ENCODE measurements at regions not wholly inside any gene's neighbourhood (a gene's known extent, or its start where the extent isn't known, plus 50 kb on each side); places are given as distances from the start of the nearest gene placed in this dataset.

GRCh38 chr5:153233933-153234332, 256.5 kb upstream of the GRIA1 start:
- SMC1A ChIA-PET (ENCODE audit: uncharacterized antibody, unreplicated experiment): no interaction called here
- WGBS (ENCODE audit: insufficient coverage, insufficient replicate concordance, low lambda C conversion rate, missing lambda C conversion rate): 0% methylated on average over 2 of the region's 2 CpGs
- H3K4me2 ChIP-seq (ENCODE audit: control insufficient read depth, insufficient read depth): 0 out of 2 replicates have a peak overlapping the region, but pooled peaks have one; percentile 1
- H3K4me1 ChIP-seq (ENCODE audit: control insufficient read depth, insufficient read depth, low read length): no peaks in the 10 kb centered on the region
- no peaks in the 10 kb centered on the region for H3K79me2 ChIP-seq (ENCODE audit: control insufficient read depth, insufficient read depth, low read length)
- H3K27me3 ChIP-seq (replicated peaks in 1 of 2; ENCODE audit: control insufficient read depth in 2 of 2, insufficient read depth in 2 of 2, low read length in 1 of 2): no peaks in the 10 kb centered on the region
- RAD21 ChIA-PET (ENCODE audit: unreplicated experiment): no interaction called here
- H3K27ac ChIP-seq (ENCODE audit: control insufficient read depth, insufficient read depth): no peak overlapping the region
- no TSS peak for BruUV-seq (replicated peaks)
- no peaks in the 10 kb centered on the region for H3K36me3 ChIP-seq (ENCODE audit: control insufficient read depth in 2 of 2, insufficient read depth in 2 of 2, low read length in 1 of 2)
- H3K9me3 ChIP-seq (replicated peaks; ENCODE audit: control insufficient read depth, insufficient read depth, low read length): no peaks in the 10 kb centered on the region
- DNase-seq (ENCODE audit: low read depth, low spot score): no peak
- H2AFZ ChIP-seq (ENCODE audit: control insufficient read depth, low read depth, low read length): no peak overlapping the region
- H3K4me3 ChIP-seq: no peak overlapping the region
- no peak for ATAC-seq
- in situ Hi-C loops (cut with MboI) (no loop called here), intact Hi-C loops (cut with micrococcal nuclease; ENCODE audit: unreplicated experiment) (no loop called here)
- no peak for FAIRE-seq
- no peak for TF ChIP-seq MAX (IDR thresholded peaks at IDR 0.05; ENCODE audit: low read depth, low read length)
- no peak for TF ChIP-seq MEF2B (IDR thresholded peaks at IDR 0.05; ENCODE audit: partially characterized antibody, poor library complexity, severe bottlenecking)
- no peak for TF ChIP-seq POLR2AphosphoS2 (IDR thresholded peaks at IDR 0.05; ENCODE audit: low read depth, low read length)
- no peak for TF ChIP-seq CEBPB (IDR thresholded peaks at IDR 0.05; ENCODE audit: borderline replicate concordance in 1 of 2, low read depth in 2 of 2, low read length in 2 of 2)
- TF ChIP-seq NFIC (IDR thresholded peaks at IDR 0.05; ENCODE audit: low read depth, low read length): no peak
- no peak for TF ChIP-seq CREB1 (IDR thresholded peaks at IDR 0.05; ENCODE audit: low read depth)
- no peak for TF ChIP-seq TCF12 (IDR thresholded peaks at IDR 0.05; ENCODE audit: low read depth, low read length)
- no peak for TF ChIP-seq HDGF (IDR thresholded peaks at IDR 0.05)
- no peak for TF ChIP-seq HDAC6 (IDR thresholded peaks at IDR 0.05; ENCODE audit: unreplicated experiment)
- TF ChIP-seq BACH1 (IDR thresholded peaks at IDR 0.05; ENCODE audit: borderline replicate concordance): no peak
- no peak for TF ChIP-seq RB1 (IDR thresholded peaks at IDR 0.05; ENCODE audit: borderline replicate concordance)
- no peak for TF ChIP-seq ETV6 (conservative IDR thresholded peaks at IDR 0.05 in 1 of 2, IDR thresholded peaks at IDR 0.05 in 1 of 2; ENCODE audit: borderline replicate concordance in 1 of 2, low read depth in 1 of 2)
- TF ChIP-seq RFX5 (IDR thresholded peaks at IDR 0.05; ENCODE audit: low read depth, low read length): no peak
- TF ChIP-seq PRDM15 (CRISPR knock-in tag; IDR thresholded peaks at IDR 0.05): no peak
- TF ChIP-seq CBX5 (IDR thresholded peaks at IDR 0.05; ENCODE audit: low read depth): no peak
- TF ChIP-seq SPI1 (IDR thresholded peaks at IDR 0.05; ENCODE audit: borderline replicate concordance, insufficient read depth, low read depth, low read length): no peak
- no peak for TF ChIP-seq CHD2 (IDR thresholded peaks at IDR 0.05; ENCODE audit: borderline replicate concordance, low read depth, low read length)
- no peaks in the 10 kb centered on the region for H4K20me1 ChIP-seq (ENCODE audit: control insufficient read depth, insufficient read depth)
- H3K9ac ChIP-seq (ENCODE audit: control insufficient read depth, insufficient read depth, low read length): no peak overlapping the region
- POLR2A ChIA-PET: no interaction called here
- CTCF ChIA-PET: no interaction called here
